22Rv1 (cell line): ENCODE measurements at regions not wholly inside any gene's neighbourhood (a gene's known extent, or its start where the extent isn't known, plus 50 kb on each side); places are given as distances from the start of the nearest gene placed in this dataset.

Experiments
- CTCF ChIP-seq: fragments of 450-650 bp; IDR thresholded peaks from 2 replicates; pipeline ENCODE4 v1.5.1; 2017; ENCODE audit warnings: mild to moderate bottlenecking
- ZFX ChIP-seq: fragments of 450-650 bp; IDR thresholded peaks from 2 replicates; pipeline ENCODE4 v1.6.1; 2017; ENCODE audit warnings: antibody characterized with exemption, borderline replicate concordance

DNA sequence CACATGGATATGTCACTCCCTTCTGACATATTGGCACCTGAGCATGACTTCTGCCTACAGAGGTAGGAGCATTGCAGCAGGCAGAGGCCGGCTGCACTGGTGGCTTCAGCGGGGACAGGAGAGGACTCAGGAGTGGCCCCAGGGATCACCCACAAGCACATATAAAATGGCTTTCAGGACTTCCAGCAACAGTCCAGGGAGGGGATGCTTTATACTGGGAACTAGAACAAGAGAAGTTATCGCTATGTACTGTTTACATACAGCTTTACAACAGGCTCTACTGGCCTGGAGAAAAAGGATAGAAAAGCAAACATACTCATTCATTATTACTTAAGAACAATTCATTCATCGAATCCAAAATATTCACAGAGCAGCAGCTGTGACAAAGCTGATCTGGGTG, 337.8 kb downstream of the THBS2 start:
- TF ChIP-seq CTCF = no peak
- no peak for TF ChIP-seq ZFX
